Activated T-cell treated with anti-CD3 and anti-CD28 coated beads, Interleukin-2, amount 50 U/mL, for 4 hours (primary cell): ENCODE measurements at regions not wholly inside any gene's neighbourhood (a gene's known extent, or its start where the extent isn't known, plus 50 kb on each side); places are given as distances from the start of the nearest gene placed in this dataset.

Source experiments
- ATAC-seq, 2 donors: fragments of 200-7000 bp; cut with Tn5 transposase; one replicate each; pipeline ENCODE4 v1.10.0; 2021
- DNase-seq: peaks from one replicate; pipeline ENCODE4 v3.0.0-alpha.2; 2020
- H3K27me3 Mint-ChIP-seq: one replicate; pipeline ENCODE4 v1.8.0; 2021; ENCODE audit warnings: low read depth, mixed read lengths
- H3K36me3 Mint-ChIP-seq: one replicate; pipeline ENCODE4 v1.8.0; 2022; ENCODE audit warnings: mixed read lengths; ENCODE audit not compliant: insufficient read depth
- H3K4me1 Mint-ChIP-seq: one replicate; pipeline ENCODE4 v1.8.0; 2021; ENCODE audit warnings: low read depth, mixed read lengths
- H3K4me3 Mint-ChIP-seq: one replicate; pipeline ENCODE4 v1.8.0; 2021; ENCODE audit warnings: mild to moderate bottlenecking, moderate library complexity, mixed read lengths
- H3K9me3 Mint-ChIP-seq: one replicate; pipeline ENCODE4 v1.8.0; 2021; ENCODE audit warnings: mixed read lengths

DNA sequence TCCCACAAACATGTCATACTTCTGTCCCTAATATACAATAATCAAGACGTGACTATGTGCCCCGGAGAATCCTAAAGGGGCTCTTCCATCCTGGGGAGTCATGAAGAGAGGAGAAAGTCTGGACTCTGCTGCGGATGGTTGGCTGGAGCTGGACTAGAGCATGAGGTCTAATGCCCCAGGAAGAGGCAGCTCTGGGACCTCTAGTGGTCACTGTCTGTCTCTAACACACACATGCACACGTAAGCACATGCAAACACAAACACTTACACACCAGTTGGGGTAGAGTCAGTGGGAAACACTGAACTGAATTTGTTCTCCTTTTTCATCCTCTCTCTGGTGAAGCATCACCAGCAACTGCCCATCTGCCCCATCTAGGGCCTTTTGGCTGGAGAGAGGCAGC lies 271.6 kb downstream of the TDRD15 start:
- no peaks in the 10 kb centered on the region for H3K4me1 Mint-ChIP-seq
- no peaks in the 10 kb centered on the region for H3K27me3 Mint-ChIP-seq
- H3K9me3 Mint-ChIP-seq, result no peaks in the 10 kb centered on the region
- ATAC-seq, result no peak
- H3K36me3 Mint-ChIP-seq, result no peaks in the 10 kb centered on the region
- H3K4me3 Mint-ChIP-seq, result no peak overlapping the region
- no peak for DNase-seq

DNA sequence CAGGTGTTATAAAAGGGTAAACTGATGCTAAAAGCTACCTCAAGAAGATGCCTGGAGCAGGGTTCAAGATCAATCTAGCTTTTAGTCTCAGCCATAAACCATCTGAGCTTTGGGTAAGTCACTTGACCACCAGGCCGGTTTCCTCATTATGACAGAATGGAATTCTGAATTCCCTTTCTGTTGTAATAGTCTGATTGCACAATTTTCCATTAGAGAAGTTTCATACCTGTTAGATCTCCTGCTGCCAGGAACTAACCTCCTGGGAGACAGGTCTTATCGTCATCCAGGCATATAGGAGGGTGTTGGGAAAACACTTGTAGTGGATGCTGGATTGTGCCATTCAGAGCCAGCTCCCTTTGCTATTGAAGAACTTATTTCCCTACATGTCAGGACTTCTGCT lies 272.5 kb downstream of the TDRD15 start:
- no peak overlapping the region for H3K4me3 Mint-ChIP-seq
- H3K4me1 Mint-ChIP-seq, result no peaks in the 10 kb centered on the region
- H3K27me3 Mint-ChIP-seq, result no peaks in the 10 kb centered on the region
- no peaks in the 10 kb centered on the region for H3K36me3 Mint-ChIP-seq
- H3K9me3 Mint-ChIP-seq, result peaks cover 3% of the 10 kb centered on the region
- DNase-seq (no peak), ATAC-seq (no peak)

DNA sequence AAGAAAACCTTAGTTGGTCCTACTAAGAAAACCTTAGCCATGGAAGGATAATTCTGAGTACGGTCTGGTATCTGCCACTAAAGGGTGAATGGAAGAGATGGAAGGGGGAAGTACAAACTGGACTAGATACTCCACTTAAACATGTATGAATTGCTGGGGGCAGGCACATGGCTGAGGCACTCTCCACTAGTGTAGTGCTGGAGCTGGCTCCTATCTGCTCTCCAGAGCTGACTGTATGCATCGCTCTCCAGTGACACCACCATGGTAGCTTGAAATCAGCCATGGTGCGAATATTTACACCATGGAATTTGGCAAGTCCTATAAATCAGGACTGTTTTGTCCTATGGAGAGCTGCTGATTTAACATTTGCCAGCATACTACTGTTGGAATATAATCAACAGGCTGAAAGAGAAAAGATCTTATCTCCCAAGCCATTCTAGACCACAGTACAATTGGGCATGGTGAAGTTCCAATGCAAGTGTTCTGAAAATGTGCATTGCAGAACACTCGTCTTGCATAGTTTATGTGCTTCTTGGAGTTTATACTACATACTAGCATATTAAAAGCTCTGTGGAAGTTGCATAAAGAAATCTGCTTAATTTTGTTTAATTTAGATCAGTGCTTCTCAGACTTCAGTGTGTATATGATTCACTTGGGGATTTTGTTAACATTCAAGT lies 277.4 kb downstream of the TDRD15 start:
- no peaks in the 10 kb centered on the region for H3K36me3 Mint-ChIP-seq
- H3K4me3 Mint-ChIP-seq, result no peak overlapping the region
- DNase-seq (no peak), ATAC-seq (no peak)
- no peaks in the 10 kb centered on the region for H3K4me1 Mint-ChIP-seq
- H3K27me3 Mint-ChIP-seq, result no peaks in the 10 kb centered on the region
- peaks cover 3% of the 10 kb centered on the region for H3K9me3 Mint-ChIP-seq

DNA sequence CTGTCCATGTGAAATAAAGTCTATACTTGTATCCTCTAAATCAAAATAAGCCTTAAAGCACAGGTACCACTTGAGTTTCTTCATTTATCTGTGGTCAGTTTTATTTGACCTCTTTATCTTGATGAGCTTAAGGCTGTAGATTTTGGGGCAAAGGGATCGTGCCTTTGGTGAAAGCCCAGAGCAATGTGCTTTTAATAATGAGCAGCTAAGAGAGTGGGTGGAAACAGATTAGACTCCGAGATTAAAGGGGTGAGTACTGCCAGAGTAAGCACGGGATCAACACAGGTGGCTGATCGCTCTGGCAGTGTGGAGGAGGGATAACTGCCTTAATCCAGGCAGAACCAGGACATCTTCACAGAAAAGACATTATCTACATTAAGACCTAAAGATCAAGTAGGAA lies 280.4 kb downstream of the TDRD15 start:
- ATAC-seq, result no peak
- Mint-ChIP-seq H3K4me3 (no peak overlapping the region), H3K27me3 (no peaks in the 10 kb centered on the region), H3K9me3 (peaks cover 3% of the 10 kb centered on the region), H3K4me1 (no peaks in the 10 kb centered on the region), H3K36me3 (no peaks in the 10 kb centered on the region)
- no peak for DNase-seq

DNA sequence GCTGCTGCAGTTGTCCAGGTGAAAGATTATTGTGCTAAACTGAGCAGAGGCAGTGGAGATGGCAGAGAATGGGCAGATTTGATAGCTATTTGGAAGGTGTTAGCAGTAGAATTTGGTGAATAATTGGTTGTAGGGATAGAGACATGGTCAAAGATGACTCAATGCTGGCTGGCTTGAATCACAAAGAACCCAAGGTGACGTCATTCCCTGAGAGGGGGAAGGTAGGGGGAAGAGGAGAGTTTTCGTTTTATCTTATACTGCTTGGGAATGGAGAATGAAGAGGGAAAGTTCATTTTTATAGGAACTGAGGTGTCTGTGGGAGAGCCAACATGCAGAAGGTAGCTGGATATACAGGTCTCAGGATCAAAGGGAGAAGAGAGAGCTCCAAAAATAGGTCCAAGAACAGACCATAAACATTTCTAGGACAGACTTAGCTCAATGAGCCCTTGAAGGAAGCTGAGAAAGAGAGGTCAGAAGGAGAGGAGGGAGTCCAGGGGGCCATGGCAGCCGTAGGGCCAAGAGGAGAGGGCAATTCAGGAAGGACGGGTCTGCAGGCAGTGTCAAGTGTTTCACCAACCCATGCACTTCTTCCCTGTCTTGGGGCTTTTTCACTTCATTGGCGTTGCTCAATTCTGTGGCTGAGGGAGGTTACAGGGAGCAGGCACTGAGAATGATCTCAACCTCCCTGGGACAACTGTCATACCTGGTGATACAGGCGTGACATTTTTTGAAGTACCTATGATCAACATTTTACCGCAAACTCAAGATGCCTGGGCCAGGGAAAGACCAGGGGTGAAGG lies 281.3 kb downstream of the TDRD15 start:
- H3K4me1 Mint-ChIP-seq, result no peaks in the 10 kb centered on the region
- H3K36me3 Mint-ChIP-seq, result no peaks in the 10 kb centered on the region
- H3K27me3 Mint-ChIP-seq, result no peaks in the 10 kb centered on the region
- ATAC-seq (no peak), DNase-seq (no peak)
- peaks cover 3% of the 10 kb centered on the region for H3K9me3 Mint-ChIP-seq
- H3K4me3 Mint-ChIP-seq, result no peak overlapping the region

DNA sequence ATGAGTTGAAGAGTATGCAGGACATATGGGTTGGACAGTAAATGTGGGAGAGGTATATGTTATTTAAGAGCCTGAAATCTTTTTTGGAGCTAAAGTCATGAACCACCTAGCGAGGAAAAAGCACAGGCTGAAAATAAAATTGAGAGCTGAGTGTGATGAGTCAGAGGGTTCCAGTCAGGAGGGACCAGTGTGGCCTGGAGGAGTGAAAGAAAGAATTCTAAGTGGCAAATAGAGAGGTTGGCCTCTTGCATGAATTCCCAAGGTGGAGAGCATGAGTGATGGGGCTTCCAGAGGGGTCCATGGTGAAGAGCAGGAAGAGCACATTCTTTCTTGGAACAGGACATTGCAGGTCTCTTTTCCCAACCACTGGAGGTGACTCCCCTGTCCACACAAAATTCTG lies 282.6 kb downstream of the TDRD15 start:
- no peak for ATAC-seq
- H3K4me1 Mint-ChIP-seq, result no peaks in the 10 kb centered on the region

DNA sequence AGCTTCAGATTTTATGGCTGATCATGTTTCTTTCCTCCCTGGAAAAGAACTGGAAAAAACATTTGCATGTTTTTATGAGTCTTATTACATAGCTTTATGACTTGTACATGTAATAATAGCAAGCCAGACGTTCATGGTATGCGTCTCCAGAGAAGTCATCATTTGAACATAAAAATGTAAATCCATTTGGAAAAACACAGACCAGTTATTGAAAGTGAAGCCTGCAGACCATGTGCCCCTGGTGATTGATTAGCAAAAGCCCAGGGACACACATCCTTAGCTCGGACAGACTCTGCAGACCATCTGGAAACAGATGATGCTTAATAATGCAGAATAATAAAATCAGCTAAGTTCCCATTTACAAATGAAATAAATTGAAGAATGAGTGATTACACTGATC lies 283.1 kb downstream of the TDRD15 start:
- H3K9me3 Mint-ChIP-seq, result no peaks in the 10 kb centered on the region
- no peaks in the 10 kb centered on the region for H3K4me1 Mint-ChIP-seq
- H3K4me3 Mint-ChIP-seq, result no peak overlapping the region
- DNase-seq (no peak), ATAC-seq (no peak)
- H3K27me3 Mint-ChIP-seq, result no peaks in the 10 kb centered on the region
- H3K36me3 Mint-ChIP-seq, result no peaks in the 10 kb centered on the region

More for the DNA sequence above, 282.6 kb downstream of the TDRD15 start:
- no peak overlapping the region for H3K4me3 Mint-ChIP-seq
- no peaks in the 10 kb centered on the region for H3K27me3 Mint-ChIP-seq
- no peaks in the 10 kb centered on the region for H3K36me3 Mint-ChIP-seq
- no peak for DNase-seq
- no peaks in the 10 kb centered on the region for H3K9me3 Mint-ChIP-seq

DNA sequence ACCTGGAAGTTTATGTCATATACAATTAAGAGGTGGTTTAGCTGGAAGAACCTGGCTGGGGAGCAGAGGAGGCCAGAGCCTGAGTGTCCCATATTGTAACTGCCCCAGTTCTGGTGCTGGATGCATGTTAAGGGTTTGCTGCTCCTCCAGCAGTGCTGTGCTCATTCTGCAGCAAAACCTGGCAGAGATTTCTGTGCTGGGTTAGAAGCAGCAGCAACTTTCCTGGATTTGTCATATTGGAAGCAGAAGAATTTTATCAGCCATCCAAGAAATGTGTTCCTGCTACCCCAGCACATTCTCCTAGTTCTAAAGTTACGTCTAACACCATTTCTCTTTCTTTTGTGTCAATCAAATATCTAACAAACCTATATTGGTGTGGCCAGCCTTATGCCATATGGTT lies 284.1 kb downstream of the TDRD15 start:
- Mint-ChIP-seq H3K27me3 (no peaks in the 10 kb centered on the region), H3K4me1 (no peaks in the 10 kb centered on the region), H3K9me3 (no peaks in the 10 kb centered on the region), H3K36me3 (no peaks in the 10 kb centered on the region), H3K4me3 (no peak overlapping the region)
- DNase-seq (no peak), ATAC-seq (no peak)

DNA sequence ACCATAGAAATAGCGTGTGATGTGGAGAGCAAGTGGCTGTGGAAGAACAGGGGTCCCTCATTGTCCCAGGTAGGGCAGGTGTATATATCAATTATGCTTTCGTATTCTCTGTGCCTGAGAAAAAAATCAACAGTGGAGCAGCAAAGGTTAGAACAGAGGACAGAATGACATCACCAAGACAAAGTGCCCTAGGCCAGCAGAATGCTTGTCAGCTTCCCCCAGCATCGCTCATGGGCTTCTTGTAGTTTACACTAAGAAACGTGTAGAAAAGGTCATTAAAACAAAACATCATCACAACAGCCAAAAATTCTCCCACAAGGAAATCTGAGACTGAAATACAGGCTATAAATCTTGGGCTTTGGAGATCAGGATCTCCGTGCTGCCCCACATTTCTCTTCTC lies 288.0 kb downstream of the TDRD15 start:
- no peaks in the 10 kb centered on the region for H3K4me1 Mint-ChIP-seq
- no peak overlapping the region for H3K4me3 Mint-ChIP-seq
- no peaks in the 10 kb centered on the region for H3K36me3 Mint-ChIP-seq
- H3K9me3 Mint-ChIP-seq, result no peaks in the 10 kb centered on the region
- DNase-seq (no peak), ATAC-seq (no peak)
- no peaks in the 10 kb centered on the region for H3K27me3 Mint-ChIP-seq

DNA sequence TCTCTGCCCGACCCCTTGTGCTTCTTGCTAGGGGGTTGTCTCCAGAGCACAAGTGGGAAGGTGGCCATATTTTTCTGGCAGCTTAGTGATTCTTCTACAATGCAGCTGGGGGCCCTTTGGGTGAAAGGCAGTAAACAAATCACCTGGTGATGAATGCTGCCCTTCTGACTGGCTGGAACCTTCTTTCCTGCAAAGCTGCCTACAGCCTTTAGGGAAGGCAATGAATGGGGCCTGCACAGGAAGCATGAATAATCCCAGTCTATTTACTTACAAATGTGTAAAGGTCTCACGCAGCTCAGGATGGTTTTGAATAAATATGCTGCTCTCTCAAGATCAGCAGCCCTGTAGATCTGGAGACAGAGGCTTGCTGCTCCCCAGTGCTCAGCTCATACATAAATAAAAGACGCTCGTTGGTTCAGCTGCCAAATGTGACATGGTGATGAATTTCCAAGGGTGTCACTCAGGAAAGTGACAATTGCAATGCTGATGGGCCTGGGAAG lies 289.2 kb downstream of the TDRD15 start:
- H3K9me3 Mint-ChIP-seq, result no peaks in the 10 kb centered on the region
- H3K4me1 Mint-ChIP-seq, result no peaks in the 10 kb centered on the region
- no peak for DNase-seq
- no peaks in the 10 kb centered on the region for H3K36me3 Mint-ChIP-seq
- no peaks in the 10 kb centered on the region for H3K27me3 Mint-ChIP-seq
- no peak overlapping the region for H3K4me3 Mint-ChIP-seq
- no peak for ATAC-seq

DNA sequence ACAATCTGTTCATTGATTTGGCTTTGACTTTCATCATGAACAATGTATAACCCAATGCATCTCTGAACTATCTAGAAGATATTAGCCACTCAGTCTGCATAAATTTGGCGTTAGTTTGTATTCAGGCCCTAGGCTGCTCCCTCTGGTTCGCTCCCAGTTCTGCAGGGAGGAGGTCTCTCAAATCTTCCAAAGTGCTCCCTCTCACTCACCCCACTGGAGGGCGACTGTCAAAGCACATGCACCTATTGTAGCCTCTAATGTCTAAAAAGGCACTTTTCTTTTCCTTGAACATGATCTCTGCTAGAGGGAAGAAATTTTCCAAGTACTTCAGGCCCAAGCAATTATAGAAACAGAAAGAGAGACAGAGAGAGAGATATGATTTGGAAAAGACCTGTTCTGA lies 291.5 kb downstream of the TDRD15 start:
- no peaks in the 10 kb centered on the region for H3K27me3 Mint-ChIP-seq
- H3K4me3 Mint-ChIP-seq, result no peak overlapping the region
- no peaks in the 10 kb centered on the region for H3K36me3 Mint-ChIP-seq
- H3K4me1 Mint-ChIP-seq, result no peaks in the 10 kb centered on the region
- no peak for DNase-seq
- no peaks in the 10 kb centered on the region for H3K9me3 Mint-ChIP-seq
- ATAC-seq, result no peak

DNA sequence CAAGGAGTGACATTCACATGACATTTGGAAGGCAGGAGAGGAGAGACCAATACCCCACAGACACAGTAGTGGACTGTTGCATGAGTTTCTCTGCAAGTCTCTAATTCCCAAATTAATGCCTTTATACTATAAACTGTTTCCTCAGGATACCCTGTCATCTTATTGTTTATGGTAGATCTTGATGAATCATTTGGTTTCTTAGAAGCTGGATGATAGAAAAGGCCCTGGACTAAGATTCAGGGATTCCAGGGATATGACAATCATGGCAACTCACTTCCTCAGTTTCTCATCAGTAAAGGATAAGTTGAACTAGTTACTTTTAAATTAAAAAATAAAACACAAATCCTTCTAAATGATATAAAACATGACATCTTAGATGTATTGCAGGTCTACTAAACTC lies 292.5 kb downstream of the TDRD15 start:
- ATAC-seq (no peak), DNase-seq (no peak)
- Mint-ChIP-seq H3K36me3 (no peaks in the 10 kb centered on the region), H3K4me1 (no peaks in the 10 kb centered on the region), H3K9me3 (no peaks in the 10 kb centered on the region), H3K27me3 (no peaks in the 10 kb centered on the region), H3K4me3 (no peak overlapping the region)

DNA sequence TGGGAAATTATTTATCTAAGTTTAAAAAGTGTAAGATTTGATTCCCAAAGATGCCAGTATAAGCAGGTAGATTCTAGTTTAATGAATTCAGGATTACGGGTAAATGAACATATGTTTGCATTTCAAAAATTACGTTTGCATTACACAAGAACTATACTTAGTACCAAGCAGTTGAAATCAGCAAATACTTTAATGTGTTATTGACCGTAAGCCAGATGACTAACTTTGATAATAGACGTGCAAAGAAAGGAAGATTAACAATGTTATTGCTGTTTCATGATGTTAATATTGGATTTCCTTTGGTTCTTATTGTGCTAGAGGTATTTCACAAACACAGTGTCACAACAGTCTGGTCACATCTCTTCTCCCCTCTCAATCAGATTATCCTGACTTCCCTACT lies 294.7 kb downstream of the TDRD15 start:
- no peaks in the 10 kb centered on the region for H3K9me3 Mint-ChIP-seq
- no peaks in the 10 kb centered on the region for H3K4me1 Mint-ChIP-seq
- DNase-seq (no peak), ATAC-seq (no peak)
- no peaks in the 10 kb centered on the region for H3K27me3 Mint-ChIP-seq
- no peak overlapping the region for H3K4me3 Mint-ChIP-seq
- no peaks in the 10 kb centered on the region for H3K36me3 Mint-ChIP-seq

DNA sequence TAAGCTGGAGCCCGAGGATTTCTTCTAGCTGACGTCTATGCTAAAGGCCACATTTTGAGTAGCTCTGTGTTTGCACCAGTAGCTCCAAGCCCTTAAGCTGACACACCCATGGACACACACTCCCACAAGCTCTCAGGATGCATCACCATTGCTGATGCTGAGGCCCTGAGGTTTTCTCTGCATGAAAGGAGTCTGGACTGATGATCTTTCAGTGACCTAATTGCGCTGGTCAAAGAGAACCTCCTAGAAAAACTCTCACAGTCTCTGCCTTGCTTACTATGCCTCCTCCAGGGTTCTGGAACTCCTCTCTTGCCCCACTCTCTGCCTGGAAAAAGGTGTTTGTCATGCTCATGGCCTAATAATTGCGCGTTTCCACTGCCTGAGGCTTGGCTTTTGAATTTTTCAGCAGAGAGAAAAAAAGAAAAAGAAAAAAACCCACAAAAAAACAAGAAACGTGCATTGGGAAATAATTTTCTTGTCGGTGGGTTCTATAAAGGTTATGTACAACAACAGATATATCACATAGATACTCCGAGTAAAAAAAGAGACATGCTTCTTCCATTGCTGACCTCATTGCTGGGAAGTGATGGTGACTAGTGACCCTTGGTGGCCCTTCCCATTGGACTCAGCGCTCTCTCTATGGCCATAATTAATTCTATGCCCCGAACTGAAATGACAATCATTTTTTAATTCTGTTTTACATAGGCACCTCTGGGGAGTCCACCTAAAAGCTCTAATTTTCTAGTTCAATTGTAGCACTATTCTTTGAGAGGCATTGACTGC lies 297.0 kb downstream of the TDRD15 start:
- Mint-ChIP-seq H3K4me3 (no peak overlapping the region), H3K36me3 (no peaks in the 10 kb centered on the region), H3K9me3 (no peaks in the 10 kb centered on the region), H3K4me1 (no peaks in the 10 kb centered on the region), H3K27me3 (no peaks in the 10 kb centered on the region)
- ATAC-seq (no peak), DNase-seq (no peak)
